GM12891 (cell line): ENCODE measurements at regions not wholly inside any gene's neighbourhood (a gene's known extent, or its start where the extent isn't known, plus 50 kb on each side); places are given as distances from the start of the nearest gene placed in this dataset.

Source experiments
- DNase-seq: peaks from one replicate; pipeline ENCODE4 v3.0.0; 2011; ENCODE audit warnings: low spot score; ENCODE audit not compliant: insufficient read length
- FAIRE-seq: peaks from 2 replicates; lab custom pipeline; 2011; peaks lifted over from hg19 to GRCh38; lab: Jason Lieb, UNC
- PAX5 ChIP-seq: IDR thresholded peaks from 2 replicates; pipeline ENCODE4 v1.6.1; 2011; ENCODE audit warnings: low read length, moderate library complexity, mild to moderate bottlenecking; ENCODE audit not compliant: insufficient read depth, severe bottlenecking
- POLR2A ChIP-seq: IDR thresholded peaks from 2 replicates; pipeline ENCODE4 v1.6.1; 2011; ENCODE audit warnings: low read depth, low read length, control low read depth
- POLR2AphosphoS5 ChIP-seq: IDR thresholded peaks from 2 replicates; pipeline ENCODE4 v1.6.1; 2011; ENCODE audit warnings: low read depth, low read length, control low read depth
- POU2F2 ChIP-seq: IDR thresholded peaks from 2 replicates; pipeline ENCODE4 v1.6.1; 2011; ENCODE audit warnings: low read depth, mild to moderate bottlenecking, control low read depth, low read length, moderate library complexity
- SPI1 ChIP-seq: IDR thresholded peaks from 2 replicates; pipeline ENCODE4 v1.6.1; 2011; ENCODE audit warnings: low read depth, low read length, control low read depth
- TAF1 ChIP-seq: IDR thresholded peaks from 2 replicates; pipeline ENCODE4 v1.6.1; 2011; ENCODE audit warnings: low read depth, low read length, control low read depth

- TF ChIP-seq TAF1, result no peak
- no peak for TF ChIP-seq SPI1
- TF ChIP-seq POLR2AphosphoS5, result no peak
- no peak for TF ChIP-seq POU2F2
- no peak for TF ChIP-seq POLR2A
- no peak for TF ChIP-seq PAX5
- DNase-seq (no peak), FAIRE-seq (no peak)
Measured at GRCh38 chr7:13188922-13189321, 501.5 kb downstream of the ARL4A start.

GRCh38 chr7:13189668-13190067, 502.2 kb downstream of the ARL4A start:
- FAIRE-seq, result no peak
- TF ChIP-seq POU2F2 (no peak), POLR2A (no peak), PAX5 (no peak), TAF1 (no peak), POLR2AphosphoS5 (no peak), SPI1 (no peak)
- DNase-seq, result no peak

- DNase-seq, result no peak
Measured at GRCh38 chr7:13197501-13197900, 510.1 kb downstream of the ARL4A start.

GRCh38 chr7:13198036-13198435, 510.6 kb downstream of the ARL4A start:
- DNase-seq, result no peak

More at GRCh38 chr7:13197501-13197900, 510.1 kb downstream of the ARL4A start:
- TF ChIP-seq SPI1 (no peak), POLR2AphosphoS5 (no peak), TAF1 (no peak), POU2F2 (no peak), PAX5 (no peak), POLR2A (no peak)
- no peak for FAIRE-seq

GRCh38 chr7:13198727-13199126, 511.3 kb downstream of the ARL4A start:
- FAIRE-seq (no peak), DNase-seq (no peak)
- TF ChIP-seq POLR2AphosphoS5 (no peak), PAX5 (no peak), POU2F2 (no peak), SPI1 (no peak), POLR2A (no peak), TAF1 (no peak)

More at GRCh38 chr7:13198036-13198435, 510.6 kb downstream of the ARL4A start:
- TF ChIP-seq TAF1 (no peak), POU2F2 (no peak), SPI1 (no peak), POLR2A (no peak), POLR2AphosphoS5 (no peak), PAX5 (no peak)
- no peak for FAIRE-seq

GRCh38 chr7:13201628-13202027, 514.2 kb downstream of the ARL4A start:
- DNase-seq, result no peak
- TF ChIP-seq POU2F2 (no peak), POLR2A (no peak), TAF1 (no peak), SPI1 (no peak), PAX5 (no peak), POLR2AphosphoS5 (no peak)
- no peak for FAIRE-seq

- FAIRE-seq, result no peak
- TF ChIP-seq TAF1 (no peak), POLR2A (no peak), POLR2AphosphoS5 (no peak), SPI1 (no peak)
Measured at GRCh38 chr7:13217768-13218167, 530.3 kb downstream of the ARL4A start.

GRCh38 chr7:13225068-13225467, 537.6 kb downstream of the ARL4A start:
- DNase-seq (no peak), FAIRE-seq (no peak)
- no peak for TF ChIP-seq POLR2AphosphoS5
- TF ChIP-seq POU2F2, result no peak

More at GRCh38 chr7:13217768-13218167, 530.3 kb downstream of the ARL4A start:
- DNase-seq, result no peak

- no peak for TF ChIP-seq PAX5
- TF ChIP-seq POLR2A, result no peak
- TF ChIP-seq SPI1, result no peak
- TF ChIP-seq TAF1, result no peak
- no peak for TF ChIP-seq POU2F2
- TF ChIP-seq POLR2AphosphoS5, result no peak
- FAIRE-seq, result no peak
Measured at GRCh38 chr7:13226385-13226784, 539.0 kb downstream of the ARL4A start.

GRCh38 chr7:13231216-13231615, 543.8 kb downstream of the ARL4A start:
- no peak for DNase-seq

More at GRCh38 chr7:13226385-13226784, 539.0 kb downstream of the ARL4A start:
- no peak for DNase-seq

More at GRCh38 chr7:13231216-13231615, 543.8 kb downstream of the ARL4A start:
- FAIRE-seq, result no peak
- no peak for TF ChIP-seq POLR2A
- no peak for TF ChIP-seq PAX5
- no peak for TF ChIP-seq POLR2AphosphoS5
- TF ChIP-seq TAF1, result no peak
- no peak for TF ChIP-seq POU2F2
- no peak for TF ChIP-seq SPI1
